GM12878 (cell line): ENCODE measurements at regions not wholly inside any gene's neighbourhood (a gene's known extent, or its start where the extent isn't known, plus 50 kb on each side); places are given as distances from the start of the nearest gene placed in this dataset.

Experiments
- ATAC-seq: fragments of 200-7000 bp; cut with Tn5 transposase; 3 replicates; pipeline ENCODE4 v1.9.1; 2020; ENCODE audit warnings: mild to moderate bottlenecking, moderate library complexity
- BruUV-seq: library from RNA; stranded (reverse); fragments of 400-500 nt; replicated peaks from 2 replicates; lab custom pipeline; 2021; lab: Mats Ljungman, UMichigan
- CTCF ChIA-PET: fragments of 300-600 bp; sonication (Branson Sonifier 250); formaldehyde crosslinking; extraction: SDS; loops from one replicate; lab custom pipeline; 2021; ENCODE audit warnings: inconsistent platforms; lab: Yijun Ruan, JAX
- POLR2A ChIA-PET: fragments of 350-600 bp; formaldehyde crosslinking; extraction: SDS; loops from one replicate; lab custom pipeline; 2021; ENCODE audit warnings: inconsistent platforms; lab: Charles Lee
- RAD21 ChIA-PET: fragments of 300-600 bp; sonication (Branson Sonifier 250); formaldehyde crosslinking; loops from one replicate; lab custom pipeline; 2023; ENCODE audit warnings: antibody characterized with exemption; ENCODE audit not compliant: unreplicated experiment; lab: Charles Lee
- SMC1A ChIA-PET: fragments of 300-600 bp; sonication (Branson Sonifier 250); formaldehyde crosslinking; loops from one replicate; lab custom pipeline; 2023; ENCODE audit not compliant: unreplicated experiment, uncharacterized antibody; lab: Charles Lee
- DNase-seq: peaks from one replicate; pipeline ENCODE4 v3.0.0-alpha.2; 2011; ENCODE audit warnings: low read depth, low spot score
- FAIRE-seq: peaks from 3 replicates; lab custom pipeline; 2011; peaks lifted over from hg19 to GRCh38; lab: Jason Lieb, UNC
- H2AFZ ChIP-seq: 2 replicates; pipeline ENCODE4 v1.6.0; 2011; ENCODE audit warnings: low read depth, low read length, control low read depth; ENCODE audit not compliant: control insufficient read depth
- H3K27ac ChIP-seq: 2 replicates; pipeline ENCODE4 v1.5.1; 2011; ENCODE audit warnings: control low read depth; ENCODE audit not compliant: control insufficient read depth, insufficient read depth
- H3K27me3 ChIP-seq, 2 experiments: replicated peaks in 1 of 2; 2 replicates each; pipeline versions ENCODE4 v1.6.0 to v1.6.1; 2011; ENCODE audit warnings: low read length in 1 of 2; ENCODE audit not compliant: control insufficient read depth in 2 of 2, insufficient read depth in 2 of 2
- H3K36me3 ChIP-seq, 2 experiments: 2 replicates each; pipeline ENCODE4 v1.5.1; 2011; ENCODE audit warnings: low read length in 1 of 2; ENCODE audit not compliant: control insufficient read depth in 2 of 2, insufficient read depth in 2 of 2
- H3K4me1 ChIP-seq: 2 replicates; pipeline ENCODE4 v1.6.1; 2011; ENCODE audit warnings: mild to moderate bottlenecking, low read length, moderate library complexity, mixed read lengths; ENCODE audit not compliant: control insufficient read depth, insufficient read depth
- H3K4me2 ChIP-seq: 2 replicates; pipeline ENCODE4 v1.6.0; 2011; ENCODE audit warnings: control low read depth; ENCODE audit not compliant: control insufficient read depth, insufficient read depth
- H3K4me3 ChIP-seq: fragments of 200-600 bp; sonication (generic); 2 replicates; pipeline ENCODE4 v1.5.1; 2016
- H3K79me2 ChIP-seq: 2 replicates; pipeline ENCODE4 v1.6.0; 2011; ENCODE audit warnings: low read length; ENCODE audit not compliant: control insufficient read depth, insufficient read depth
- H3K9ac ChIP-seq: 2 replicates; pipeline ENCODE4 v1.8.0; 2011; ENCODE audit warnings: low read length, control low read depth, mixed read lengths; ENCODE audit not compliant: control insufficient read depth, insufficient read depth
- H3K9me3 ChIP-seq: replicated peaks from 3 replicates; pipeline ENCODE4 v1.5.1; 2011; ENCODE audit warnings: mild to moderate bottlenecking, low read length; ENCODE audit not compliant: control insufficient read depth, insufficient read depth
- H4K20me1 ChIP-seq: 2 replicates; pipeline ENCODE4 v1.6.0; 2011; ENCODE audit not compliant: control insufficient read depth, insufficient read depth
- EP300 ChIP-seq, 2 experiments: fragments of 150-350 bp in 1 of 2; IDR thresholded peaks; 2 replicates each; pipeline ENCODE4 v1.6.1; 2011 to 2012; ENCODE audit warnings: low read depth in 2 of 2, low read length in 2 of 2, borderline replicate concordance in 1 of 2, improper control_type of control experiment in 1 of 2, inconsistent platforms in 1 of 2; ENCODE audit not compliant: control insufficient read depth in 1 of 2
- ZNF384 ChIP-seq: IDR thresholded peaks from 2 replicates; pipeline ENCODE4 v1.6.1; 2012; ENCODE audit warnings: low read depth, mild to moderate bottlenecking, low read length, improper control_type of control experiment, borderline replicate concordance
- WGBS: methylation state at CpG from one replicate; pipeline ENCODE4 v1.1.6; 2016; ENCODE audit warnings: low lambda C conversion rate; ENCODE audit not compliant: insufficient replicate concordance, insufficient coverage; ENCODE audit errors: missing lambda C conversion rate; 5-methylcytosine and 5-hydroxymethylcytosine counted together
- in situ Hi-C: fragments of 300-500 bp; cut with MboI; formaldehyde crosslinking; loops from 9 replicates; pipeline ENCODE4 v1.14.3; 2018; ENCODE audit warnings: mixed read lengths
- intact Hi-C: fragments of 100-400 bp; cut with micrococcal nuclease; formaldehyde crosslinking; loops from one replicate; pipeline ENCODE4 v1.14.2; 2022; ENCODE audit not compliant: unreplicated experiment
- TF ChIP-seq, protein P1 (sequence below): fragments of 450-650 bp; conservative IDR thresholded peaks from 2 replicates; pipeline ENCODE4 v1.6.1; 2017; ENCODE audit warnings: mild to moderate bottlenecking, moderate library complexity

GRCh38 chr9:1538301-1538700 lies 476.8 kb upstream of the SMARCA2 start:
- DNase-seq (no peak), ATAC-seq (no peak), FAIRE-seq (no peak)
- ChIA-PET RAD21 (interaction anchor here (0.9 to 1.7 kb wide), 7 partner anchors 10 to 79 kb away, joined by 3 to 11 read pairs (median 5); no protein-coding TSS in a partner anchor), CTCF (interaction anchor here (0.7 to 1.6 kb wide), 9 partner anchors 15 to 194 kb away, joined by 3 to 8 read pairs (median 3); no protein-coding TSS in a partner anchor), POLR2A (interaction anchor here (0.7 to 1.6 kb wide), 5 partner anchors 12 to 48 kb away, joined by 3 to 7 read pairs (median 4); no protein-coding TSS in a partner anchor), SMC1A (interaction anchor here (0.9 to 5.4 kb wide), 21 partner anchors 10 to 483 kb away, joined by 3 to 36 read pairs (median 4); no protein-coding TSS in a partner anchor)
- Histone ChIP-seq H3K27me3 (no peaks in the 10 kb centered on the region), H3K79me2 (no peaks in the 10 kb centered on the region), H3K27ac (no peak overlapping the region), H4K20me1 (no peaks in the 10 kb centered on the region), H3K9me3 (no peaks in the 10 kb centered on the region), H3K4me3 (no peak overlapping the region), H2AFZ (no peak overlapping the region), H3K4me2 (no peak overlapping the region), H3K9ac (no peak overlapping the region), H3K36me3 (no peaks in the 10 kb centered on the region), H3K4me1 (peaks cover 6% of the 10 kb centered on the region; the same call in 1 of the 2 replicates)
- no TSS peak for BruUV-seq
- intact Hi-C loops (loop anchor here (10.0 kb wide), 1 partner anchor 386 kb away; no protein-coding TSS in a partner anchor), in situ Hi-C loops (no loop called here)
- TF ChIP-seq ZNF384 (no peak), EP300 (IDR thresholded peaks at IDR 0.05; ENCODE audit: borderline replicate concordance in 1 of 2, control insufficient read depth in 1 of 2, low read depth in 2 of 2, low read length in 2 of 2) (no peak)
- TF ChIP-seq, protein P1, sequence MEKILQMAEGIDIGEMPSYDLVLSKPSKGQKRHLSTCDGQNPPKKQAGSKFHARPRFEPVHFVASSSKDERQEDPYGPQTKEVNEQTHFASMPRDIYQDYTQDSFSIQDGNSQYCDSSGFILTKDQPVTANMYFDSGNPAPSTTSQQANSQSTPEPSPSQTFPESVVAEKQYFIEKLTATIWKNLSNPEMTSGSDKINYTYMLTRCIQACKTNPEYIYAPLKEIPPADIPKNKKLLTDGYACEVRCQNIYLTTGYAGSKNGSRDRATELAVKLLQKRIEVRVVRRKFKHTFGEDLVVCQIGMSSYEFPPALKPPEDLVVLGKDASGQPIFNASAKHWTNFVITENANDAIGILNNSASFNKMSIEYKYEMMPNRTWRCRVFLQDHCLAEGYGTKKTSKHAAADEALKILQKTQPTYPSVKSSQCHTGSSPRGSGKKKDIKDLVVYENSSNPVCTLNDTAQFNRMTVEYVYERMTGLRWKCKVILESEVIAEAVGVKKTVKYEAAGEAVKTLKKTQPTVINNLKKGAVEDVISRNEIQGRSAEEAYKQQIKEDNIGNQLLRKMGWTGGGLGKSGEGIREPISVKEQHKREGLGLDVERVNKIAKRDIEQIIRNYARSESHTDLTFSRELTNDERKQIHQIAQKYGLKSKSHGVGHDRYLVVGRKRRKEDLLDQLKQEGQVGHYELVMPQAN: no peak
- WGBS: 74% methylated on average over 4 of the region's 4 CpGs
